ENCODE measurements at regions not wholly inside any gene's neighbourhood (a gene's known extent, or its start where the extent isn't known, plus 50 kb on each side); places are given as distances from the start of the nearest gene placed in this dataset.

GRCh38 chr17:71149607-71150006 is 971.2 kb upstream of the SOX9 start:
- 23 to 60% (median 46%) methylated on average over 3 of the region's 3 CpGs for WGBS, 5 donors
- H3K27me3 ChIP-seq: no peaks in the 10 kb centered on the region
- no peak overlapping the region for H3K4me3 ChIP-seq
- no peaks in the 10 kb centered on the region for H3K9me3 ChIP-seq
- no peak overlapping the region for H3K27ac ChIP-seq
- no peaks in the 10 kb centered on the region for H3K4me1 ChIP-seq
- TF ChIP-seq POLR2AphosphoS5 (IDR thresholded peaks at IDR 0.05): no peak
- TF ChIP-seq, protein P1, sequence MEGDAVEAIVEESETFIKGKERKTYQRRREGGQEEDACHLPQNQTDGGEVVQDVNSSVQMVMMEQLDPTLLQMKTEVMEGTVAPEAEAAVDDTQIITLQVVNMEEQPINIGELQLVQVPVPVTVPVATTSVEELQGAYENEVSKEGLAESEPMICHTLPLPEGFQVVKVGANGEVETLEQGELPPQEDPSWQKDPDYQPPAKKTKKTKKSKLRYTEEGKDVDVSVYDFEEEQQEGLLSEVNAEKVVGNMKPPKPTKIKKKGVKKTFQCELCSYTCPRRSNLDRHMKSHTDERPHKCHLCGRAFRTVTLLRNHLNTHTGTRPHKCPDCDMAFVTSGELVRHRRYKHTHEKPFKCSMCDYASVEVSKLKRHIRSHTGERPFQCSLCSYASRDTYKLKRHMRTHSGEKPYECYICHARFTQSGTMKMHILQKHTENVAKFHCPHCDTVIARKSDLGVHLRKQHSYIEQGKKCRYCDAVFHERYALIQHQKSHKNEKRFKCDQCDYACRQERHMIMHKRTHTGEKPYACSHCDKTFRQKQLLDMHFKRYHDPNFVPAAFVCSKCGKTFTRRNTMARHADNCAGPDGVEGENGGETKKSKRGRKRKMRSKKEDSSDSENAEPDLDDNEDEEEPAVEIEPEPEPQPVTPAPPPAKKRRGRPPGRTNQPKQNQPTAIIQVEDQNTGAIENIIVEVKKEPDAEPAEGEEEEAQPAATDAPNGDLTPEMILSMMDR (IDR thresholded peaks at IDR 0.05): no peak
- TF ChIP-seq POLR2A (IDR thresholded peaks at IDR 0.05): no peak
- TF ChIP-seq EP300 (IDR thresholded peaks at IDR 0.05): no peak
- intact Hi-C loops (cut with DNase I; ENCODE audit: low total_unique reads): no loop called here
- DNase-seq: no peak
- H3K36me3 ChIP-seq: no peaks in the 10 kb centered on the region

- H3K9me3 ChIP-seq: no peaks in the 10 kb centered on the region
- intact Hi-C loops (cut with DNase I; ENCODE audit: low total_unique reads): no loop called here
- 81 to 91% (median 84%) methylated on average over 2 of the region's 2 CpGs for WGBS, 5 donors
- no peak for DNase-seq
- H3K4me3 ChIP-seq: no peak overlapping the region
- H3K27me3 ChIP-seq: no peaks in the 10 kb centered on the region
- peaks cover 0 to 12% (median 0%) of the 10 kb centered on the region in 4 donors for H3K4me1 ChIP-seq
- TF ChIP-seq, protein P1 (IDR thresholded peaks at IDR 0.05): no peak
- TF ChIP-seq POLR2A (IDR thresholded peaks at IDR 0.05): no peak
- no peaks in the 10 kb centered on the region for H3K36me3 ChIP-seq
- H3K27ac ChIP-seq: no peak overlapping the region
Measured at GRCh38 chr17:71157297-71157696, 963.5 kb upstream of the SOX9 start.

DNA sequence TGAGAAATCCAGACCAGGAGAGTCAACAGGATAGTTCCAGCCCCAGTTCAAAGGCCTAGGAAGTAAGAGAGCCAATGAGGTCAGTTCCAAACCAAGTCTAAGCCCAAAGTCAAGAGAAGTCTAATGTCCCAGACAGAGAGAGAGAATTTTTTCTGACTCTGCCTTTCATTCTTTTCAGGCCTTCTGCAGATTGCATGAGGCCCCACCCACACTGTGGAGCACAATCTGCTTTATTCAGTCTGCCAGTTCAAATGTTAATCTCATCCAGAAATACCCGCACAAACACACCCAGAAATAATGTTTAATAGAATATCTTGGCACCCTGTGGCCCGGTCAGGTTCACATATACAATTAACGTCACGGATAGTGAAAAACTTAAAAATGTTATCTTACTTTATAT is 962.4 kb upstream of the SOX9 start:
- no peaks in the 10 kb centered on the region for H3K27me3 ChIP-seq
- no peaks in the 10 kb centered on the region for H3K9me3 ChIP-seq
- intact Hi-C loops (cut with DNase I; ENCODE audit: low total_unique reads): no loop called here
- peaks cover 0 to 12% (median 0%) of the 10 kb centered on the region in 4 donors for H3K4me1 ChIP-seq
- peak overlapping the region in 1 of 5 donors; percentile 28 for H3K27ac ChIP-seq
- peak in 1 of 2 donors; percentile 25 for DNase-seq
- H3K4me3 ChIP-seq: no peak overlapping the region
- no peaks in the 10 kb centered on the region for H3K36me3 ChIP-seq
- TF ChIP-seq POLR2A (IDR thresholded peaks at IDR 0.05) (no peak), POLR2AphosphoS5 (IDR thresholded peaks at IDR 0.05) (no peak), EP300 (IDR thresholded peaks at IDR 0.05) (no peak)
- TF ChIP-seq, protein P1 (IDR thresholded peaks at IDR 0.05): no peak
- WGBS, 5 donors: 27 to 51% (median 41%) methylated on average over 4 of the region's 4 CpGs

DNA sequence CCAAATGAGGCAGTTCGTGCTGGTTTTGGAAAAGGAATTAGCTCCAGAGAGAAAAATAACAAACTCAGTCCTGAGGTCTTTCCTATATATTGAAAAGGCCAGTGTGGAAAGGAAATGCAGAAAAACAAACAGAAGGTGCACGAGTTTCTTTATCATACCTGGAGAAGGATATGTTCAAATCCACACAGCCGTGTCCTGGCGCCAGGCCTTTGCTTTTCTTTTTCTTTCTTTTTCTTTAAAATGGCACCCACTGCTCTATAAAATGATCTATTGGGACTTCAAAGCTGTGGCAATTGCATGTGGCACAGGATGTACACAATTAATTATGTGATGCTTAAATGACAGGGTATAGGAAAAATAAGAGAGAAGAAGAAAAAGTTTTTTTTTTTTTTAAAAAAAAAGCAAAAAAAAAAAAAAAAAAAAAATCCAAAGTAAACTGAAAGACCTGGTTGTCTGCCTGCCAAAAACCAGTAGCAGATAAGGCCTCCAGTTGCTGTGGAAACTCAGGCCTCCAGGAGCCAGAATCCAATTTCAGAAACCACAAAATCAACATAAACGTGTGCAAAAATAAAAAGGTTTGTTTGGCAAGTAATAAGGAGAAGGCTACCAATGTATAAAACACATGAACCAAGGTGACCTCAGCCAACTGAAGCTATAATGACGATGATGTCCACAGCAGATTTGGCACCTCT is 957.6 kb upstream of the SOX9 start:
- peak overlapping the region; percentile 28 to 61 (median 41) for H3K27ac ChIP-seq
- H3K4me1 ChIP-seq: peaks cover 0 to 9% (median under 1%) of the 10 kb centered on the region in 4 donors
- H3K4me3 ChIP-seq: no peak overlapping the region
- DNase-seq: peak; percentile 77 to 85
- TF ChIP-seq EP300 (IDR thresholded peaks at IDR 0.05) (no peak), POLR2A (IDR thresholded peaks at IDR 0.05) (no peak), POLR2AphosphoS5 (IDR thresholded peaks at IDR 0.05) (peak in 2 of 3 donors; percentile 7 to 67)
- TF ChIP-seq, protein P1 (IDR thresholded peaks at IDR 0.05): no peak
- H3K9me3 ChIP-seq: no peaks in the 10 kb centered on the region
- no peaks in the 10 kb centered on the region for H3K27me3 ChIP-seq
- no peaks in the 10 kb centered on the region for H3K36me3 ChIP-seq
- intact Hi-C loops (cut with DNase I; ENCODE audit: low total_unique reads): no loop called here
- 29 to 51% (median 35%) methylated on average over 6 of the region's 6 CpGs for WGBS, 5 donors

Data from stomach (tissue), 8 donors.